ENCODE measurements at regions not wholly inside any gene's neighbourhood (a gene's known extent, or its start where the extent isn't known, plus 50 kb on each side); places are given as distances from the start of the nearest gene placed in this dataset.

DNA sequence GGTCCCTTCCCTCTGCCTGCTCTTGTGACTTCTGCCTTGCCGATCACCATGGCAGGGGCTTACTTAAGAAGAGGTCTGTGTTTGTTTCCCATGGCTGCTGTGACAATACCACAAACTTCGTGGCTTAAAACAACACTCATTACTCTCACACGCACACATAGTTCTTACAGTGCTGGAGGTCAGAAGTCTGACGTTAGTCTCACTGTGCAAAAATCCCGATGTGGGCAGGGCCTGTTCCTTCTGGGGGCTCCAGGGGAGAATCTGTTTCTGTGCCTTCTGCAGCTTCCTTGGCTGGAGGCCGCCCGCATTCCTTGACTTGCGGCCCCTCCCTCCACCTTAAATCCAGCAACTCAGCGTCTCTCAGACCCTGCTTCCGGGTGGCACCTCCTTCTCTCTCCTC lies 249.2 kb upstream of the GSE1 start:
- no peaks in the 10 kb centered on the region for H3K36me3 ChIP-seq (ENCODE audit: control insufficient read depth, insufficient read depth, low read length)
- no peak overlapping the region for H3K4me3 ChIP-seq (ENCODE audit: low read length)
- H3K9ac ChIP-seq (ENCODE audit: low read length) = no peak overlapping the region
- peaks cover 22% of the 10 kb centered on the region for H3K4me1 ChIP-seq (ENCODE audit: control insufficient read depth, insufficient read depth, low read length)
- H3K27me3 ChIP-seq (ENCODE audit: control insufficient read depth, insufficient read depth, low read length) = no peaks in the 10 kb centered on the region
- H3K27ac ChIP-seq (ENCODE audit: low read depth, low read length) = no peak overlapping the region

DNA sequence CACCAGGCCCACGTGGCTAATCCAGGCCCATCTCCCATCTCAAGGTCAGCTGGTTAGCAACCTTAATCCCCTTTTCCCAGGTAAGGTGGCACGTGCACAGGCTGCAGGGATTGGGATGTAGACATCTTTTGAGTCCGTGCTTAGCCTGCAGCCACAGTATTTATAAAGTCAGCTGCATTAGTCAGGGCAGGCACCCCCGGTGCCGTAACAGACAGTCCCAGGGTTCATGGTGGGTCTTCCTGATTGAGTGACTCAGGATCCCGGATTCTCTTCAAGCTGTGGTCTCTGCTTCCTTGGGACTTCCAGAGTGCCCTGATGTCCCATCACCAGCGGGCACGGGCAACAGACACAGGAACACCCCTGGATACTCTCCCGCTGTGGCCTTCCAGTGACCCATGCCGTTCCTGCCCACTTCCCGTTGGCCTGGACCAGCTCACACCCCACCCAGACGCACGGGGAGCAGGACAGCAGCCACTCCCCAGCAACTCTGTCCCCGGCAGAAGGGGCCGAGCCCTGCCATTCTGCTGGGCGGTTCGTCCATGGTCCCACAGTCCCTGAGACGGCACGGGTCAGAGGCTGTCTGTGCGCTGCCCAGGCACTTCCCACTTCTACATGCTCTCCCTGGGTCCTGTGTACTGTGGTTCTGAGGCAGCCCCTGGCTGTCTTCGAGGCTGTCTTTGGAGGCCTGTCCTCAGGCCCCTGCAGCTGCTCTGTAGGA lies 248.6 kb upstream of the GSE1 start:
- Histone ChIP-seq H3K4me1 (ENCODE audit: control insufficient read depth, insufficient read depth, low read length) (peaks cover 20% of the 10 kb centered on the region), H3K36me3 (ENCODE audit: control insufficient read depth, insufficient read depth, low read length) (no peaks in the 10 kb centered on the region), H3K27ac (ENCODE audit: low read depth, low read length) (no peak overlapping the region), H3K4me3 (ENCODE audit: low read length) (no peak overlapping the region), H3K9ac (ENCODE audit: low read length) (no peak overlapping the region), H3K27me3 (ENCODE audit: control insufficient read depth, insufficient read depth, low read length) (no peaks in the 10 kb centered on the region)

DNA sequence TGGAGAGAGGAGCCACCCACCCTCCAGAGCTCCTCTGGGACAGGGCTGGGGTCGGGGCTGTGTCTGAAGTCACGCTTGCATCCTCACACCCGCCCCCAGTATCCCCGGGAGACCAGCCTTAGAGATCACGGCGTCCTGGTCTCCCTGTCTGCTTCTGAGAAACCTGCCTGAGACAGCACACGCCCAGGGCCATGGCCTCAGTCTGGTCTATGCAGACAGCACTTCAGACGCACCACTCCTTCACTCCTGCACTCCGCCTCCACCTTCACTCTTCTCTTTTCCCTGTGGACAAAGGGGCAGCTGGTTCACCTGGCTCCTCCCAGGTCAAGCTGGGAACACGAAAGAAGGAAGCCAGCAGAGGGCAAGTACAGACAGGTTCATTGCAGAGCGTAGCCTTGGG lies 248.0 kb upstream of the GSE1 start:
- no peaks in the 10 kb centered on the region for H3K27me3 ChIP-seq (ENCODE audit: control insufficient read depth, insufficient read depth, low read length)
- H3K27ac ChIP-seq (ENCODE audit: low read depth, low read length) = peak overlapping the region; percentile 90
- no peak overlapping the region for H3K9ac ChIP-seq (ENCODE audit: low read length)
- peaks cover 24% of the 10 kb centered on the region for H3K4me1 ChIP-seq (ENCODE audit: control insufficient read depth, insufficient read depth, low read length)
- H3K4me3 ChIP-seq (ENCODE audit: low read length) = no peak overlapping the region
- no peaks in the 10 kb centered on the region for H3K36me3 ChIP-seq (ENCODE audit: control insufficient read depth, insufficient read depth, low read length)

DNA sequence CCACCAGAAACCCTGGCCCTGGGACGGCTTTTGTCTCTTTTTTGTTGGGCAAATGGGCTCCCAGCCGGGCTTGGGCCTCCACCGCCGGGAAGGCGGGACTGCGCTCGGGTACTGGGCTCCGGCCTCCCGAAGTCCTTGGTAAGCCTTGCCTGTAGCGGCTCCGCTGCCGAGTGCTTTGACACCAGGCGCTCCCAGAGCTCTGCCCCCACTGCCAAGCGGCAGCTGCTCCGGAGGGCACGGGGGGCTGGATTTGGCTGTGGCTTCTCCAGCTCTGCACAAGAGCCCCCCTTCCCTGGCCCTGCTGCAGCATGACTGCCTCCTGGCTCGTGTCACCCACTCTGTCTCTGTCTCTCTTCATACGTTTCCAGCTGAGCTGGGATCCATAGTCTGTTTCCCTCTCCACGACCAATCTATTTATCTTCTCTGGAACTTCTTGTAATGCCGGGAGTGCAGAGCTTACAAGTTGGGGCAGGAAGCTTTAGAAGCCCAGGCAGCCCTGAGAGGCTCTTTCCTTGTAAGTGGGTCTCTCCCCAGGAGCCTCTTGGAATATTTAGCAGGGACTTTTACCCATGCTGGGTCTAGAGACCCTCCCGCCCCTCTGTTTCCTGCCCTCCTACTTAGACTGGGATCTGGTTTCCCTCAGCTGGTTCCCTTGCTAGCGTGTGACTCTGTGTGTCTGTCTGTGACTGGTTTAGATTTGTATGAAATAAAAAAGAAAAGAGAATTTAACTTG lies 246.9 kb upstream of the GSE1 start:
- Histone ChIP-seq H3K4me3 (ENCODE audit: low read length) (no peak overlapping the region), H3K27ac (ENCODE audit: low read depth, low read length) (peak overlapping the region; percentile 90), H3K9ac (ENCODE audit: low read length) (no peak overlapping the region), H3K4me1 (ENCODE audit: control insufficient read depth, insufficient read depth, low read length) (peaks cover 30% of the 10 kb centered on the region), H3K36me3 (ENCODE audit: control insufficient read depth, insufficient read depth, low read length) (no peaks in the 10 kb centered on the region), H3K27me3 (ENCODE audit: control insufficient read depth, insufficient read depth, low read length) (no peaks in the 10 kb centered on the region)

DNA sequence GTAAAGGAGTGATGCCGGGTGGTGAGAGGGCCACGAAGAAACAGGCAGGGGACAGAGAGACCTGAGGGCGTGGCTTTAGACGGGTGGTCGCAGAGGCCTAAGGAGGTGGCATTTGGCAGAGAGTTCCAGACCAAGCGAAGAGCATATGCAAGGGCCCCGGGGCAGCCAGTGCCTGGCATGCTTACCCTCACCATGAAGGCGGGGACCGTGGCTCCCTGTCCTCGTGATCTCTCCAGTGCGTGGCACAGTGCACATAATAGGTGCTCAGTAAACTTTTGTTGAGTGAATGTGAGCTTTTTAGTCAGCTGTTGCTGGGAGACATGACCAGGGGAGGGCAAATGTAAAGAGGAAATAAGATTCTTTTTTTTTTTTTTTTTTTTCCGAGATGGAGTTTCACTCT lies 245.6 kb upstream of the GSE1 start:
- Histone ChIP-seq H3K4me1 (ENCODE audit: control insufficient read depth, insufficient read depth, low read length) (peaks cover 33% of the 10 kb centered on the region), H3K27ac (ENCODE audit: low read depth, low read length) (peak overlapping the region; percentile 90)

DNA sequence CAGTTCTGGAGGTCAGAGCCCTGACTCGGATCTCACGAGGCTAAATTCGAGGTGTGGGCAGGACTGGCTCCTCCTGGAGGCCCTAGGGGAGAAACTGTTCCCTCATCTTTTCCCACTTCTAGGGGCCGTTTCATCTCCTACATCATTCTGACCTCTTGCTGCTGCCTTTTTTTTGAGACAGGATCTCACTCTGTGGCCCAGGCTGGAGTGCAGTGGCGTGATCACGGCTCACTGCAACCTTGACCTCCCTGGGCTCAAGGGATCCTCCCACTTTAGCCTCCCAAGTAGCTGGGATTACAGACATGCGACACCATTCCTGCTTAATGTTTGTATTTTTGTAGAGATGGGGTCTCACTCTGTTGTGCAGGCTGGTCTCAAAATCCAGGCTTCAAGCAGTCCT lies 244.1 kb upstream of the GSE1 start:
- no peak overlapping the region for H3K9ac ChIP-seq (ENCODE audit: low read length)
- no peak overlapping the region for H3K4me3 ChIP-seq (ENCODE audit: low read length)
- no peak overlapping the region for H3K27ac ChIP-seq (ENCODE audit: low read depth, low read length)
- H3K36me3 ChIP-seq (ENCODE audit: control insufficient read depth, insufficient read depth, low read length) = no peaks in the 10 kb centered on the region
- no peaks in the 10 kb centered on the region for H3K27me3 ChIP-seq (ENCODE audit: control insufficient read depth, insufficient read depth, low read length)
- H3K4me1 ChIP-seq (ENCODE audit: control insufficient read depth, insufficient read depth, low read length) = peaks cover 33% of the 10 kb centered on the region

More for the DNA sequence above, 245.6 kb upstream of the GSE1 start:
- H3K9ac ChIP-seq (ENCODE audit: low read length) = no peak overlapping the region
- H3K4me3 ChIP-seq (ENCODE audit: low read length) = no peak overlapping the region
- no peaks in the 10 kb centered on the region for H3K36me3 ChIP-seq (ENCODE audit: control insufficient read depth, insufficient read depth, low read length)
- no peaks in the 10 kb centered on the region for H3K27me3 ChIP-seq (ENCODE audit: control insufficient read depth, insufficient read depth, low read length)

DNA sequence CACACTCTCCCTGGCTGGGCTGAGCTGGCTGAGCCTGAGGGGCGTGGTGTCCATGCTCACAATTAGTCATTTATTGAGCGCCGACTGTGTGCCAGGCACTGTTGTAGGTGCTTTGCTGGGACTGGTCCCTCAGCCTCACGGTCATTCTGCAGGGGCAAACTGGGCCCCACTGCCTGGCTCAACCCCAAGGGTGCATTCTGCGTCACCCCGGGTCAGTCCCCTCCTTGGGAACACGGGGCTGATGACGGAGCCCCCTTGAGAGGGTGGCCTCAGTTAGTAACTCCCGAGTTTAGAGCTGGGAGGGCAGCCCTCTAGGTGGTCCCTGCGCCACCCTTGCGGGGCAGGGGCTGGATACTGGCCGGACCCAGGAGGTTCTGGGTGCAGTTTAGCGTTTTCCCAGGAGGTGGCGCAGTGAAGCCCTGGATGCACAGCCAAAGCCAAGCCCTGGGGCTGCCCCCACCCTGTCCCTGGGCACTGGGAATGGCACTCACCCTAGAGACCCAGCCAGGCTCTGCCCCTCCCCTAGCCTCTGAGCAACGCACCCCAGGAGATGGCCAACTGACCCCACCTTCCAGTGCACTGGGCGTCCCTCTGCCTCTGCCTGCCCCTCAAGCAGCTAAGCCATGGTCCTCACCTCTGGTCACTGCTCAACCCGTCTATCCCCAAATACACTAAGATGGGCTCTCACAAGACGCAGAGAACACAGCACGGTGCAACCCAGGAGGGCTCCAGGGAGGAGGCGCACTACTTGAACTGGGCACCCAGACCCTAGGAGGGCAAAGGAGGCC lies 243.2 kb upstream of the GSE1 start:
- Histone ChIP-seq H3K27ac (ENCODE audit: low read depth, low read length) (peak overlapping the region; percentile 86), H3K36me3 (ENCODE audit: control insufficient read depth, insufficient read depth, low read length) (no peaks in the 10 kb centered on the region), H3K4me3 (ENCODE audit: low read length) (peak overlapping the region; percentile 26), H3K27me3 (ENCODE audit: control insufficient read depth, insufficient read depth, low read length) (no peaks in the 10 kb centered on the region), H3K4me1 (ENCODE audit: control insufficient read depth, insufficient read depth, low read length) (peaks cover 35% of the 10 kb centered on the region), H3K9ac (ENCODE audit: low read length) (no peak overlapping the region)

DNA sequence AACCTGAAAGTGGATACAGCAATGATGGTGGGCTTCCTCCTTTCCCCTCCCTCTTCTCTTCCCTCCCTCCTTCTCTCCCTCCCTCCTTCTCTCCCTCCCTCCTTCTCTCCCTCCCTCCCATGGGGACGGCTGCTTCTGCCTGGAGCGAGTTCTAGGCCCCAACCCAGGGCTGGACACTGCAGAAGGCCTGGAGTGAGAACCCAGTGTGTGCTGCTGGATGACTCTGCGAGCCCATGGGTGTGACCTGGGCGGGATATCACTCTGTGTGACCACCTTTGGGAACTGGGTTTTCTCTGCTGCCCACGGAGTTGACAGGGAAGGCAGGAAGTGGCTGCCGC lies 242.6 kb upstream of the GSE1 start:
- H3K4me1 ChIP-seq (ENCODE audit: control insufficient read depth, insufficient read depth, low read length) = peaks cover 32% of the 10 kb centered on the region
- no peak overlapping the region for H3K9ac ChIP-seq (ENCODE audit: low read length)
- no peaks in the 10 kb centered on the region for H3K36me3 ChIP-seq (ENCODE audit: control insufficient read depth, insufficient read depth, low read length)
- peak overlapping the region; percentile 86 for H3K27ac ChIP-seq (ENCODE audit: low read depth, low read length)
- peak overlapping the region; percentile 26 for H3K4me3 ChIP-seq (ENCODE audit: low read length)
- H3K27me3 ChIP-seq (ENCODE audit: control insufficient read depth, insufficient read depth, low read length) = no peaks in the 10 kb centered on the region

DNA sequence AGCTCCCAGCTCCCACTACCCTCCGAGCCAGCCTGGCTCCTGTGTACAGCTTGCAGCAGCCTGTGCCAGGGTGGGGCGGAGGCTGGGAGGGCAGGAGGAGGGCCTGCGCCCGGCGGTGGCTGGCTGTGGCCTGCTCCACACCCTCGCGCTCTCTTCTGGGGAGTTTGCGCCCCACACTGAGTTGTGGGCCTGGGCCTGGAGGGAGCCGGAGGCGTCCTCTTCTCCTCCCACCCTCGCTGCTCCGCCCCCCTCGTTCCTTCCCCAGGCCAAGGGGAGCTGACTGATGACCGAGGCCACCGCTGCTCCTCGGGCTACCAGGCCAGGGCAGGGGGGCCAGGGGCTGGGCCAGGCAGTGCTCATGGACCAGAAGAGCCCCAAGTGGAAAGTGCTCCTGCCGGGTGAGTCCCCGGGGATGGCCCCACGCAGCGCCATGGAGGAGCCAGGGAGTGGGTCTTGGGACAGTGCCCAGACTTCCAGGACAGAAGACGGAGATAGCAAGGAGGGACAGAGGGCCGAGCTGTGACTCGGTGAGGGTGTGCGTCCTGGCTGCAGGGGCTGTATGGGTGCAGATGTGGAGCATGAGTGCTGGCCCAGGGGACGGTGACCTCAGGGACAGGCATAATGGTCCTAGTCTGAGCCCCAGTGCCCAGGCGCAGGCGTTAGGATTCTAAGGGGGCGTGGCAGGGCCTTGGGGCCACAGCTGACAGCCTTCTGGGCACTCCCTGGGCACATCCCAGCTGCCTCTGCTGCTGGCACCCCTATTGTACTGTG lies 242.1 kb upstream of the GSE1 start:
- H3K4me1 ChIP-seq (ENCODE audit: control insufficient read depth, insufficient read depth, low read length) = peaks cover 30% of the 10 kb centered on the region
- no peaks in the 10 kb centered on the region for H3K36me3 ChIP-seq (ENCODE audit: control insufficient read depth, insufficient read depth, low read length)
- H3K9ac ChIP-seq (ENCODE audit: low read length) = peak overlapping the region; percentile 10
- no peaks in the 10 kb centered on the region for H3K27me3 ChIP-seq (ENCODE audit: control insufficient read depth, insufficient read depth, low read length)
- peak overlapping the region; percentile 61 for H3K4me3 ChIP-seq (ENCODE audit: low read length)
- peak overlapping the region; percentile 86 for H3K27ac ChIP-seq (ENCODE audit: low read depth, low read length)

DNA sequence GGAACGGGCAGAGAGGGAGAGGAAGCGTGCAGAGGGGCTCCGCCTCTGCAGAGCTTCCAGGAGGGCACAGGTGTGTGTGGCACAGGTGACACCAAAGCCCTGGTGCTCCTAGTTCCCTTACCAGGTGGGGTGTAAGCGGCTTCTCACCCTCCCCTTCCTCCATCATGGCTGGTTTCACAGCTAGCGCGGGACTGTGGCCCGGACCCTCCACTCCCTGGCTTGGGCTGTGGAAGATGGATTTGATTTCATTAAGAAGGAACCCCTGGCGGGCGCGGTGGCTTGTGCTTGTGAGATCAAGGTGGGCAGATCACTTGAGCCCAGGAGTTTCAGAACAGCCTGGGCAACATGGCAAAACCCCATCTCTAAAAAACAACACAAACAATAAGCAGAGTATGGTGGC lies 241.2 kb upstream of the GSE1 start:
- Histone ChIP-seq H3K4me3 (ENCODE audit: low read length) (peak overlapping the region; percentile 61), H3K4me1 (ENCODE audit: control insufficient read depth, insufficient read depth, low read length) (peaks cover 27% of the 10 kb centered on the region), H3K9ac (ENCODE audit: low read length) (no peak overlapping the region), H3K36me3 (ENCODE audit: control insufficient read depth, insufficient read depth, low read length) (no peaks in the 10 kb centered on the region), H3K27ac (ENCODE audit: low read depth, low read length) (peak overlapping the region; percentile 86), H3K27me3 (ENCODE audit: control insufficient read depth, insufficient read depth, low read length) (no peaks in the 10 kb centered on the region)

DNA sequence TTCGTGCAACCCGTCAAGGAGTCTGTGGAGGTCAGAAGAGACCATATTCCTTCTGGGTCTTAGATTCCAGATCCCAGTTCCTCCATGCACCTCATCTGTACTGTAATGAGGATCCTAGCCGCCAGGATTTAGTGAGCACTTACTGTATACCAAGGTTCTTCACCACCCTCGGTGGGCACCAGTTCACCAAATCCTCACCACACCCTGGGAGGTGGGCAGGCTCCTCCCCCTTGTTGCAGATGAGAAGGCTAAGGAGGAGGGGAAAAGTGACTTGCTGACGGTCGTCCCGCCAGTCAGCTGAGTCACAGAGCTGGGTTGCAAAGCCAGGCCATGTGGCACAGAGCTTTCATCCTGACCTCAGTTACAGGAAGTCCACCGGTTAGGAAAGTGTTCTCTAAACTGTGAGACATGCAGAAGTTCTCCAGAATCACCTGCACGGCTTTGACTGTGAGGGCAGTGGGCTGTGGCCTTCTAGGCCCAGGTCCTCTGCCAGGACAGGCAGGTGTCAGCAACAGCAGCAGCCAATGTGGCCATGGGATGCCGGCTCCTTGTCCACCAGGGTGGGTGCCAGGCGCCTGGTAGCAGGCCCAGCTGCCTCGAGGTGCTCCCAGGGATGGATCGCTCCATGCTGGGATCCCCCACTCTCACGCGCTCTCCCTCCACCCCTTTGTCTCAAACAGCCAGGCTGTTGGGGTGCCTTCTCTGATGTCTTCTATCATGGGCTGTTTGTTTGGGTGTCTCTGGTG lies 240.3 kb upstream of the GSE1 start:
- peaks cover 31% of the 10 kb centered on the region for H3K4me1 ChIP-seq (ENCODE audit: control insufficient read depth, insufficient read depth, low read length)

More for the DNA sequence above, 240.3 kb upstream of the GSE1 start:
- Histone ChIP-seq H3K36me3 (ENCODE audit: control insufficient read depth, insufficient read depth, low read length) (no peaks in the 10 kb centered on the region), H3K27ac (ENCODE audit: low read depth, low read length) (peak overlapping the region; percentile 41), H3K27me3 (ENCODE audit: control insufficient read depth, insufficient read depth, low read length) (no peaks in the 10 kb centered on the region), H3K4me3 (ENCODE audit: low read length) (no peak overlapping the region), H3K9ac (ENCODE audit: low read length) (no peak overlapping the region)
